ENCODE measurements at regions not wholly inside any gene's neighbourhood (a gene's known extent, or its start where the extent isn't known, plus 50 kb on each side); places are given as distances from the start of the nearest gene placed in this dataset.

DNA sequence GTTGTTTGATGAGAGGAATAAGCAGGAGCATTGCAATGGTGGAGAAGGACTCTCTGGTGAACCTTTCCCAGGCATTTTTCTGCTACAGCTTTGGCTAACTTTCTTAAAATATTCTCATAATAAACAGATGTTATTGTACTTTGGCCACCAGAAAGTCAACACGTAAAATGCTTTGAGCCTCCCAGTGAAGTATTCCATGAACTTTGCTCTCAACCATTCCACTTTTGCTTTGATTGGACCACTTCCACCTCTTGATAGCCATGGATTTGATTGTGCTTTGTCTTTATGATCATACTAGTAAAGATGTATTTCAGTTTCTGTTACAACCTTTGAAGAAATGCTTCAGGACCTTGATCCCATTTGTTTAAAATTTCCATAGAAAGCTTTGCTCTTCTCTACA lies 241.1 kb downstream of the TENT5A start:
- TF ChIP-seq CTCF (conservative IDR thresholded peaks at IDR 0.05 in 1 of 2, IDR thresholded peaks at IDR 0.05 in 1 of 2; ENCODE audit: extremely low read depth in 1 of 2, insufficient read depth in 1 of 2, low read depth in 1 of 2, low read length in 2 of 2): no peak
- TF ChIP-seq EZH2 (IDR thresholded peaks at IDR 0.05; ENCODE audit: borderline replicate concordance, low read length): no peak
